HepG2 (cell line): ENCODE measurements at regions not wholly inside any gene's neighbourhood (a gene's known extent, or its start where the extent isn't known, plus 50 kb on each side); places are given as distances from the start of the nearest gene placed in this dataset.

Source experiments
- FOXK1 ChIP-seq: sonication (generic); formaldehyde crosslinking; IDR thresholded peaks from 2 replicates; pipeline ENCODE4 v1.4.0; 2020; ENCODE audit warnings: low read depth, missing genetic modification reagents, borderline replicate concordance
- HDAC6 ChIP-seq: fragments of 200-600 bp; sonication (generic); IDR thresholded peaks from 2 replicates; pipeline ENCODE4 v1.7.0; 2017; ENCODE audit warnings: mild to moderate bottlenecking, antibody characterized with exemption, low read length, low read depth
- HMG20A ChIP-seq: IDR thresholded peaks from 2 replicates; pipeline ENCODE4 v1.6.1; 2016; ENCODE audit warnings: borderline replicate concordance
- IRX3 ChIP-seq: sonication (generic); formaldehyde crosslinking; IDR thresholded peaks from 2 replicates; pipeline ENCODE4 v1.8.1; 2023; ENCODE audit warnings: mild to moderate bottlenecking, low read depth, missing genetic modification reagents, borderline replicate concordance
- KAT8 ChIP-seq: IDR thresholded peaks from 2 replicates; pipeline ENCODE4 v1.6.1; 2016; ENCODE audit warnings: missing genetic modification reagents, missing compliant biosample characterization
- KDM4B ChIP-seq: sonication (generic); formaldehyde crosslinking; IDR thresholded peaks from 2 replicates; pipeline ENCODE4 v1.4.0; 2020; ENCODE audit warnings: missing genetic modification reagents
- MED1 ChIP-seq: sonication (generic); formaldehyde crosslinking; IDR thresholded peaks from 2 replicates; pipeline ENCODE4 v1.4.0; 2020; ENCODE audit warnings: missing genetic modification reagents
- MIXL1 ChIP-seq: IDR thresholded peaks from 2 replicates; pipeline ENCODE4 v1.6.1; 2016
- MXD4 ChIP-seq: IDR thresholded peaks from 2 replicates; pipeline ENCODE4 v1.6.1; 2016; ENCODE audit warnings: mild to moderate bottlenecking, missing biosample characterization, missing genetic modification reagents
- NFIC ChIP-seq: IDR thresholded peaks from 2 replicates; pipeline ENCODE4 v1.6.1; 2012; ENCODE audit warnings: mild to moderate bottlenecking, low read length, inconsistent platforms
- NR1H2 ChIP-seq: sonication (generic); formaldehyde crosslinking; IDR thresholded peaks from 2 replicates; pipeline ENCODE4 v1.8.1; 2022; ENCODE audit warnings: low read depth, missing genetic modification reagents, borderline replicate concordance
- SAP130 ChIP-seq: IDR thresholded peaks from 2 replicates; pipeline ENCODE4 v1.6.1; 2016; ENCODE audit warnings: low read depth
- TP53 ChIP-seq: sonication (generic); formaldehyde crosslinking; conservative IDR thresholded peaks from 2 replicates; pipeline ENCODE4 v1.4.0; 2020; ENCODE audit warnings: missing genetic modification reagents
- ZBTB7B ChIP-seq: sonication (generic); formaldehyde crosslinking; IDR thresholded peaks from 2 replicates; pipeline ENCODE4 v1.4.0; 2020; ENCODE audit warnings: missing genetic modification reagents
- ZEB1 ChIP-seq: IDR thresholded peaks from 2 replicates; pipeline ENCODE4 v1.6.1; 2012; ENCODE audit warnings: mild to moderate bottlenecking, low read depth, inconsistent platforms; ENCODE audit not compliant: insufficient replicate concordance
- ZFP90 ChIP-seq: sonication (generic); formaldehyde crosslinking; IDR thresholded peaks from 2 replicates; pipeline ENCODE4 v1.8.0; 2022; ENCODE audit warnings: missing genetic modification reagents, mild to moderate bottlenecking, inconsistent platforms, borderline replicate concordance
- ZFY ChIP-seq: sonication (generic); formaldehyde crosslinking; IDR thresholded peaks from 2 replicates; pipeline ENCODE4 v1.4.0; 2020; ENCODE audit warnings: missing genetic modification reagents
- ZNF121 ChIP-seq: sonication (generic); formaldehyde crosslinking; IDR thresholded peaks from 2 replicates; pipeline ENCODE4 v1.5.0; 2020; ENCODE audit warnings: mild to moderate bottlenecking, missing genetic modification reagents
- ZNF546 ChIP-seq: sonication (generic); formaldehyde crosslinking; conservative IDR thresholded peaks from 2 replicates; pipeline ENCODE4 v1.8.1; 2023; ENCODE audit warnings: mild to moderate bottlenecking, missing genetic modification reagents
- ZNF615 ChIP-seq: sonication (generic); formaldehyde crosslinking; IDR thresholded peaks from 2 replicates; pipeline ENCODE4 v1.5.0; 2020; ENCODE audit warnings: mild to moderate bottlenecking, missing genetic modification reagents, borderline replicate concordance
- ZNF75D ChIP-seq: sonication (generic); formaldehyde crosslinking; IDR thresholded peaks from 2 replicates; pipeline ENCODE4 v1.8.1; 2023; ENCODE audit warnings: missing genetic modification reagents, mild to moderate bottlenecking, borderline replicate concordance
- TF ChIP-seq, protein P1 (sequence below): sonication (generic); formaldehyde crosslinking; IDR thresholded peaks from 2 replicates; pipeline ENCODE4 v1.5.1; 2020; ENCODE audit warnings: missing genetic modification reagents, mild to moderate bottlenecking, borderline replicate concordance
- TF ChIP-seq, protein P2 (sequence below): sonication (generic); formaldehyde crosslinking; IDR thresholded peaks from 2 replicates; pipeline ENCODE4 v1.5.0; 2020; ENCODE audit warnings: missing genetic modification reagents
- TF ChIP-seq, protein P3 (sequence below): sonication (generic); formaldehyde crosslinking; IDR thresholded peaks from 2 replicates; pipeline ENCODE4 v1.5.1; 2020; ENCODE audit warnings: missing genetic modification reagents, mild to moderate bottlenecking, borderline replicate concordance
- TF ChIP-seq, protein P4 (sequence below): sonication (generic); formaldehyde crosslinking; conservative IDR thresholded peaks from 2 replicates; pipeline ENCODE4 v1.8.0; 2022; ENCODE audit warnings: missing genetic modification reagents

DNA sequence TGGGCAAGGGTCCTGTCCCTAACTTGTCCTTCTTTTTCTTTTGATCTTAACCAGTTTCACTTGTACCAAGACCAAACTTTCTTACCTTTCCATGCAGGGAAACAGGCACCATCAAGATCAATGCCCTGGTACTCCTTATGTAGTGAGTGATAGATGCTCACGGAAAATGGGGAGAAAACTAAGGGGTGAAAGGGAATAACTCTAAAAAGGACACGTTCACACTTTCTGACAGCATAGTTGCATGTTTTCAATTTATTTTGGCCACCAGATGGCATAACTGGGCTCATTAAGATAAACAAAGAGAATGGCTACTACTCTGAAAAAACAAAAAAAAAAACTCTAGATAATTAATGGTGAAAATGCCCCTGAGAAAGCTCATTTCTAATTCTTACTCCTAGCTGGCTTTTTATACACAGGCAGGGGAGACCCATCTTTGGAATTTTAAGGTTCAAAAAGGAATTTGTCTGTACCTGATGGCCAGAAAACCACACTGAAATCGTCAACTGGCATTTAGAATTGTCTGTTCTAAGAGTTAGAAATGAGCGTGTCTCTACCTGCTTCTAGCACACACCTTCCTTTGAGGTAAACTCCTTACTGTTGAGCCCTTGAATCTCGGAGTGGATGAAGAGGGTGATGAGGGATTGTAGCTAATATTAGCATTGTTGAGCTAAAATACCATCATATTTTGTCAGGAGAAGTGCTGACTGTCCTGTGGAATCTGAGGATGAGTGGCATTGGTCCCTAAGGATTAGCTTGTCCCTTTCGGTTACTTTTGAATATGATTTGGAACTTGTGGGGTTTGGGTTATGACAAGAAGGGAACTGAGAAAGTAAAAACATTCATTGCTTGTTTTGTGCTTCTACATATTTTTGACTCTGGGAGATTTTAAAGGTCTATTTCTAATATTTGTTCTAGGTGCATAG is 62.2 kb upstream of the DDR1 start (continued):
- TF ChIP-seq, protein P1, sequence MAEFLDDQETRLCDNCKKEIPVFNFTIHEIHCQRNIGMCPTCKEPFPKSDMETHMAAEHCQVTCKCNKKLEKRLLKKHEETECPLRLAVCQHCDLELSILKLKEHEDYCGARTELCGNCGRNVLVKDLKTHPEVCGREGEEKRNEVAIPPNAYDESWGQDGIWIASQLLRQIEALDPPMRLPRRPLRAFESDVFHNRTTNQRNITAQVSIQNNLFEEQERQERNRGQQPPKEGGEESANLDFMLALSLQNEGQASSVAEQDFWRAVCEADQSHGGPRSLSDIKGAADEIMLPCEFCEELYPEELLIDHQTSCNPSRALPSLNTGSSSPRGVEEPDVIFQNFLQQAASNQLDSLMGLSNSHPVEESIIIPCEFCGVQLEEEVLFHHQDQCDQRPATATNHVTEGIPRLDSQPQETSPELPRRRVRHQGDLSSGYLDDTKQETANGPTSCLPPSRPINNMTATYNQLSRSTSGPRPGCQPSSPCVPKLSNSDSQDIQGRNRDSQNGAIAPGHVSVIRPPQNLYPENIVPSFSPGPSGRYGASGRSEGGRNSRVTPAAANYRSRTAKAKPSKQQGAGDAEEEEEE (CRISPR knock-in tag): 0 out of 2 replicates have a peak, but pooled peaks have one; percentile 30
- TF ChIP-seq, protein P2, sequence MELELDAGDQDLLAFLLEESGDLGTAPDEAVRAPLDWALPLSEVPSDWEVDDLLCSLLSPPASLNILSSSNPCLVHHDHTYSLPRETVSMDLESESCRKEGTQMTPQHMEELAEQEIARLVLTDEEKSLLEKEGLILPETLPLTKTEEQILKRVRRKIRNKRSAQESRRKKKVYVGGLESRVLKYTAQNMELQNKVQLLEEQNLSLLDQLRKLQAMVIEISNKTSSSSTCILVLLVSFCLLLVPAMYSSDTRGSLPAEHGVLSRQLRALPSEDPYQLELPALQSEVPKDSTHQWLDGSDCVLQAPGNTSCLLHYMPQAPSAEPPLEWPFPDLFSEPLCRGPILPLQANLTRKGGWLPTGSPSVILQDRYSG: no peak
- TF ChIP-seq NR1H2 (CRISPR knock-in tag): no peak
- TF ChIP-seq, protein P3, sequence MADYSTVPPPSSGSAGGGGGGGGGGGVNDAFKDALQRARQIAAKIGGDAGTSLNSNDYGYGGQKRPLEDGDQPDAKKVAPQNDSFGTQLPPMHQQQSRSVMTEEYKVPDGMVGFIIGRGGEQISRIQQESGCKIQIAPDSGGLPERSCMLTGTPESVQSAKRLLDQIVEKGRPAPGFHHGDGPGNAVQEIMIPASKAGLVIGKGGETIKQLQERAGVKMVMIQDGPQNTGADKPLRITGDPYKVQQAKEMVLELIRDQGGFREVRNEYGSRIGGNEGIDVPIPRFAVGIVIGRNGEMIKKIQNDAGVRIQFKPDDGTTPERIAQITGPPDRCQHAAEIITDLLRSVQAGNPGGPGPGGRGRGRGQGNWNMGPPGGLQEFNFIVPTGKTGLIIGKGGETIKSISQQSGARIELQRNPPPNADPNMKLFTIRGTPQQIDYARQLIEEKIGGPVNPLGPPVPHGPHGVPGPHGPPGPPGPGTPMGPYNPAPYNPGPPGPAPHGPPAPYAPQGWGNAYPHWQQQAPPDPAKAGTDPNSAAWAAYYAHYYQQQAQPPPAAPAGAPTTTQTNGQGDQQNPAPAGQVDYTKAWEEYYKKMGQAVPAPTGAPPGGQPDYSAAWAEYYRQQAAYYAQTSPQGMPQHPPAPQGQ: no peak
- TF ChIP-seq ZBTB7B (CRISPR knock-in tag): peak; percentile 4; the same call in 1 of the 2 replicates
- TF ChIP-seq, protein P4, sequence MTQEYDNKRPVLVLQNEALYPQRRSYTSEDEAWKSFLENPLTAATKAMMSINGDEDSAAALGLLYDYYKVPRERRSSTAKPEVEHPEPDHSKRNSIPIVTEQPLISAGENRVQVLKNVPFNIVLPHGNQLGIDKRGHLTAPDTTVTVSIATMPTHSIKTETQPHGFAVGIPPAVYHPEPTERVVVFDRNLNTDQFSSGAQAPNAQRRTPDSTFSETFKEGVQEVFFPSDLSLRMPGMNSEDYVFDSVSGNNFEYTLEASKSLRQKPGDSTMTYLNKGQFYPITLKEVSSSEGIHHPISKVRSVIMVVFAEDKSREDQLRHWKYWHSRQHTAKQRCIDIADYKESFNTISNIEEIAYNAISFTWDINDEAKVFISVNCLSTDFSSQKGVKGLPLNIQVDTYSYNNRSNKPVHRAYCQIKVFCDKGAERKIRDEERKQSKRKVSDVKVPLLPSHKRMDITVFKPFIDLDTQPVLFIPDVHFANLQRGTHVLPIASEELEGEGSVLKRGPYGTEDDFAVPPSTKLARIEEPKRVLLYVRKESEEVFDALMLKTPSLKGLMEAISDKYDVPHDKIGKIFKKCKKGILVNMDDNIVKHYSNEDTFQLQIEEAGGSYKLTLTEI (CRISPR knock-in tag): no peak
- no peak for TF ChIP-seq HMG20A (CRISPR knock-in tag)
- 0 out of 2 replicates have a peak, but pooled peaks have one; percentile 23 for TF ChIP-seq KAT8 (CRISPR knock-in tag)
- no peak for TF ChIP-seq HDAC6
- peak; percentile 49 for TF ChIP-seq MED1 (CRISPR knock-in tag)
- TF ChIP-seq KDM4B (CRISPR knock-in tag): no peak
- TF ChIP-seq ZEB1: peak; percentile 50
- TF ChIP-seq ZNF121 (CRISPR knock-in tag): no peak
- peak; percentile 53; the same call in 1 of the 2 replicates for TF ChIP-seq ZFP90
- TF ChIP-seq IRX3: no peak
- TF ChIP-seq ZNF615 (CRISPR knock-in tag): no peak
- peak; percentile 4; the same call in 1 of the 2 replicates for TF ChIP-seq MXD4 (CRISPR knock-in tag)
- no peak for TF ChIP-seq TP53 (CRISPR knock-in tag)
- TF ChIP-seq MIXL1 (CRISPR knock-in tag): peak; percentile 82
- no peak for TF ChIP-seq ZNF75D (CRISPR knock-in tag)
- TF ChIP-seq NFIC: peak; percentile 34; the same call in 1 of the 2 replicates
- TF ChIP-seq FOXK1 (CRISPR knock-in tag): peak; percentile 63; the same call in 1 of the 2 replicates
- peak; percentile 29; the same call in 1 of the 2 replicates for TF ChIP-seq SAP130 (CRISPR knock-in tag)
- no peak for TF ChIP-seq ZFY
- TF ChIP-seq ZNF546 (CRISPR knock-in tag): no peak
